GM21825 (cell line): ENCODE measurements at regions not wholly inside any gene's neighbourhood (a gene's known extent, or its start where the extent isn't known, plus 50 kb on each side); places are given as distances from the start of the nearest gene placed in this dataset.

ENCODE experiments used
- ATAC-seq: cut with Tn5 transposase; IDR thresholded peaks from one replicate; pipeline ENCODE4 v1.9.1; 2021; ENCODE audit warnings: mild to moderate bottlenecking, moderate library complexity; ENCODE audit not compliant: unreplicated experiment

DNA sequence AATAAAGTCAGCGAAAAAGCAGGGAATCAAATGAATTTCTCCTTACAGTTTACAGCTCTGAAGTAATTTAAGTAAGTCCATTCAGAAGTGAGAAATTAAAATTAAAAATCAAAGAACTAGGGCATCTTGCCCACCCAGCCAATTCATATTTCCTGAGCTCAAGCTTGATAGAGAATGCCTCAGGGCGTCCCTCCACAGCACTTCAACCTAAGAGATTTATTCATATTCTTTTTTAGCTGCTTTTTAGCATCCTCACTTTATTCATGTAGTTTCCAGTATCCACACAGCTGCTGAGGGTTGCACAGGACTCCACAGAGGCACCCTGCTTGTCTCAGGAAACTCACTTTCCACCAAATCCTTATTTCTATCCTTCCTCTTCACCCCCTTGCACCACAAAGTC is 900.3 kb downstream of the BCL11A start:
- ATAC-seq = no peak

DNA sequence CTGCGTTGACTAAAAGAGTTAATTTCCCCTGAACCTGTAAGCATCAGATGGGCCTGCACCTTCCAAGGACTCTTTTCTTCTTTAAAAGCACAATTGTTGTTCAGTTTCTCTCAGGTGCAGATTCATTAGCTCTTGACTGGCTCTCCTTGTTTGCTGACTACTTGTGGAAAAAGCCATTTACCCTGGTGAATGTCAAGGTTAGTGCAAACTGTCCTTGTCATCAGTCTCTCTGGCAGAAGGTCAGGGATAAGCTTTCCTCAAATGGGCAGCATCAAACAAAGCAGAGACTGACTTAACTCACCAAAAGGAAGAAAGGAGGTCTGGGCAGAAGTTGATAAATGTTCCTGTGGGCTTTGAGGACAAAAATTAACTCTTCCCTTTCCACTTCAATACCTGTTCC is 922.7 kb downstream of the BCL11A start:
- ATAC-seq = no peak

DNA sequence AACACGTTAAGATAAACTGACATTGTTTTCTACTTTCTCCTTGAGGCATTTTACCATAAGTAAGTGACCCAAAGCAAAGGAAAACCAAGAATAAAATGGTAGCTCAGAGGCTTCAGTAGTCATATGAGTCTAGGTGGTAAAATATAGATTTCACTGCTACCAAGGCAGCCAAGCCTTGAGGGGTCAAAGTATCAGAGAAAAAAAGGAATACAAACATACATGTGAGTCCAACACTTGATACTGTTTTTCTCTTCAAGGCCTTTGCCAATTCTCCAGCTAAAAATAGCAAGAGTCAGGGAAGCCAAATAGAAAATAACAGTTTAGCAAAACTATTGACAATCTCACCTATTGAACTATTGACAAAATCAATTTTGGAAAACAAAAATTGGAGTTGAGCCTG is 925.9 kb downstream of the BCL11A start:
- no peak for ATAC-seq

- ATAC-seq = no peak
These were observed 930.7 kb downstream of the BCL11A start for GRCh38 chr2:59622599-59623308.

DNA sequence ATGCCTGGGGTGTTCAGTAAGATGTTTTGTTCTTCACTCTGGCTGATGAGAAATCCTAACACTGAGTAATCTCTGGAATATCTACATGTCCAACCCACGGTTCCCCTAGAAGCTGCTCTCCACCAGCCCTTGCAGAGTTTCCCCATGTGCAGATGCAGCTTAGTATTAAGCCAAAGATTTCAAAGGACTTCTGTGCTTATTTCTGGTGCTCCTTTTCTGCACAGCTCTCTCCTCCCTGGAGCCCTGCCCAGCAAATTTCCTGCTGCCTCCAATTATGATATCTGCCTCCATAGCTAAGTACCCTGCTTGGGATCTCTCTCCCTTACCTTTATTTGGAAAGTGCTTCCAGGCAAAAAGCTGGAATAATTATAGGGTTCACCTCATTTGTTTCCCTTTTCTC is 949.3 kb downstream of the BCL11A start:
- no peak for ATAC-seq

GRCh38 chr2:59594671-59595222 is 958.7 kb downstream of the BCL11A start:
- ATAC-seq = no peak

- ATAC-seq = no peak
These were observed 962.7 kb downstream of the BCL11A start for GRCh38 chr2:59590798-59591197.

GRCh38 chr2:59589881-59590280 is 963.6 kb downstream of the BCL11A start:
- no peak for ATAC-seq

DNA sequence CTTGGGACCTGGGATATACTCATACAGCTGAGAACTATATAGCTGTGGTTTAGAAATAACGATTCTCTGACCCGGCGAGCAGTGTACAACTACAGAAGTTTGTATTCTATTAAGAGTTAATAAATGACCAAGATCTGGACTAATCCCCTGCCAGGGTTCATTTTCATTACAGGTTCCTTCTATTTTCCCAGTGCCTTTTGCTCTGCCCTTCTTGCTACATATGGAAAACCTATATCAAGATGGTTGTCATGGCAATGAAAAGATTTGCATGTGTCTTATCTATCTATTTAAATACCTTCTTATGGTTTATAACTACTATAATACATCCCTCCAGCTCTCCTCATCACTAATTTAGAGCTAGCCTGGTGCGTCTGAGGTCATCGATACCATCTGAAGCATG is 965.2 kb downstream of the BCL11A start:
- ATAC-seq = no peak

- no peak for ATAC-seq
These were observed 967.3 kb downstream of the BCL11A start for GRCh38 chr2:59586176-59586575.

DNA sequence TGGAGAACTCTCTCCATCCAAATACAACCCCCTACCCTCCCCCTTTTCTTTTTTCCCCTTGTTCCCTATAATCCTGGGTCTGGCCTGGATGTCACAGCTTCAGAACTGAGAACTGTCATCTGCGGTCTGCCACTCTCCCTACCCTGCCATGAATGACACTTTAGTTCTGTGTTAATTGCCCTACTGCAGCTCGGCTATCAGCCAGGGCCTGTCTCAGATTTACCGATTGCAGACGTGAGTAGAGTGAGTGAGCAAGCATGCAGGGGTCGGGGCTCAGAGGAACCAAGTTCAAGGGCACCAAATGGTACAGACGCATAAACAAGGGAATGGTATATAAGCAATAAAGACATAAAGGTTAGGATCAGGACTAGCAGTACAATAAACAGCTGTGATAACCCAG is 967.8 kb downstream of the BCL11A start:
- no peak for ATAC-seq

DNA sequence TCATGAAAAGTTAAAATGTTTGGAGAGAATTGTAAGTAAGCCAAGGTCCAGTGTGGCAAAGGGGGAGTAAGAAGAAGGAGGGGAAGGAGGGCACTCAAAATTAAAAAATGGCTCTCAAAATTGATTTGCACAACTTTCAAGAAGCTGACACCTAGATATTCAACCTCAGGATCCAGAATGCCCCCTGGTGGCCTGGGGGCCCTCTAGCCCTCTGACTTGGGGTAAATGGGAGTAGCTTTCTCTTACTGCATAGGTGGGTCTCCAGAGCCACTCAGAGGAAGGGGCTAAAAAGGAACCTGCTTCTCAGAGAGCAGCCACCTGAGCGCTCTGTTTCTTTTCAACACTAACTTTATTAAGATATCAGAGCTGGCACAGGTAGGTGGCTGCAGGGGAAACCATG is 968.5 kb downstream of the BCL11A start:
- ATAC-seq = no peak

GRCh38 chr2:59583173-59583765 is 970.2 kb downstream of the BCL11A start:
- no peak for ATAC-seq

DNA sequence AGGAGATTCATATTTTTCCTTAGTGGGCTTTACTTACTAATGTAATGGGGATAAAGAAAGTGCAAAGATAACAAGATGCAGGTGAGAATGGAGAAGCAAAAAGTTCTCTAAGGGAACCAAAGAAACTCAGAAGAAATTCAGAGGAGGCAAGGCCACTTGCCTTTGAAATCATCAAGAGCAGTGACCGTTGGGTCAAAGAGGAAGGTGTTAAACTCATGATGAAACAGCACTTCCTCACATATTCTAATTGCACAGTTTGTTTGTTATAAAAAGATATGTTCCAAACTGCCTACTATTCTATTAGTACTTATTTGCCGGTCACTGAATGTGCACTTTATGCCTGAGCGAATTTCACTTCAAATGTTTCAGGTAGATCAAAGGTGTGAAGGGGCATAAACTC is 975.1 kb downstream of the BCL11A start:
- no peak for ATAC-seq

GRCh38 chr2:59575191-59575590 is 978.3 kb downstream of the BCL11A start:
- ATAC-seq = no peak

- ATAC-seq = no peak
These were observed 981.2 kb downstream of the BCL11A start for GRCh38 chr2:59572227-59572626.

GRCh38 chr2:59570818-59571217 is 982.6 kb downstream of the BCL11A start:
- ATAC-seq = no peak

DNA sequence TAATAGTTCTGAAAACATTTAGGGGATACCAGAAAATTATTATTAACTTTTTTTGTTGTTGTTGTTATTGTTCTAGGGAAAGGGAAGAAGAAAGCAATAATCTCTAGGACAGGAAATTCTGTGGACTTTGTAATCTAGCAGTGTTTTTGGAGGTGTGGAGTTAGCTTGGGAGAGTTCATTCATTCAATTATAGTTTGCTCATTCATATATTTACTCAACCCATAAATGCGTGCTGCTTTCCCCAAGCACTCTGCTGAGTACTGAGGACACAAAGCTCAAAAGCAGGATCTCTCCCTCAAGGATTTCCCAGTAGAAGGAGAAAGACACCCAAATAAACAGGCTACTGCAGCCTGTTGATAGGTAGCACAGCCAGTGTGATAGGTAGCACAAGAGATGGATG is 984.3 kb downstream of the BCL11A start:
- no peak for ATAC-seq

GRCh38 chr2:59568461-59568860 is 985.0 kb downstream of the BCL11A start:
- no peak for ATAC-seq

- ATAC-seq = no peak
These were observed 986.3 kb downstream of the BCL11A start for GRCh38 chr2:59567151-59567550.

DNA sequence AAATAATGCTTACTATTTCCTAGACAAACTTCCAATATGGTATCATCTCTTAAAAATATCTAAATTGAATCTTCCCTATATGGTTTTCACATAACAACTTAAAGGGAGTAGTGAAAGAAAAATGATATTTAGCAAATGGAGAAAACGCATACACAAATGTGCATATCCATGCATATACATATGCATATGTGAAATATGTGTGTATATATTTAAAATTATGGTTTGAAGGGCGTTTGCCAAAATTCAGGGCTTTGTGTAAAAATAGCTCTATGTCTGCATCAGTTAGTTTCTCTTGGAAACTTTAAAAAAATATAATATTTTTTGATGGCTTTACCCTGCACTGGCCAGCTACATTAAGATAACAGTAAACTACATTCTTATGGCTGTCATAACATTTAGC is 986.7 kb downstream of the BCL11A start:
- no peak for ATAC-seq

DNA sequence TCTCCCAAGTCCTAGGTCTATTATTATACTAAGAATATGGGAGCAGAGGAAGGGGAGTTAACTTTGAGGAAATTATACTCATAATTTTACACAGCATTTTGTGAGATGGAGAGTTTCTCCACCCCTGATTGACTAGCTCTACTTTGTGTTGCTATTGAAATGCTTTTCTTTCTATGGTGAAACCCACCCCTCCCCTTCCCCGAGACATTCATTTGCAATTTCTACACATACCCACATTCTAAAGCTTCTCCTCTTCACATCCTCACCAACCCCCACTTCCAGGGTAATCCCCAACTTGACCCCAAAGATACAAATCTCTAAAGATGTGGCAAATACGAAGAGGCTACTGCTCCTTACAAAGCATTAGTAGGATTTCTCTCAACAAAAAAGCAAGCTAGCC is 992.2 kb downstream of the BCL11A start:
- no peak for ATAC-seq

GRCh38 chr2:59560769-59561168 is 992.7 kb downstream of the BCL11A start:
- ATAC-seq = no peak
